Activated naive CD8-positive, alpha-beta T cell treated with anti-CD3 and anti-CD28 coated beads, Interleukin-2, amount 10 ng/mL, durations not matched to agents 7 days and 5 days (primary cell): ENCODE measurements at regions not wholly inside any gene's neighbourhood (a gene's known extent, or its start where the extent isn't known, plus 50 kb on each side); places are given as distances from the start of the nearest gene placed in this dataset.

Experiments
- ATAC-seq: fragments of 150-1000 bp; cut with Tn5 transposase; one replicate; pipeline ENCODE4 v1.10.0; 2021; ENCODE audit warnings: low read depth, moderate library complexity
- POLR2A ChIA-PET: fragments of 350-600 bp; sonication (Branson Sonifier 250); formaldehyde crosslinking; loops from one replicate; lab custom pipeline; 2021; ENCODE audit warnings: antibody characterized with exemption; lab: Charles Lee
- DNase-seq: peaks from one replicate; pipeline ENCODE4 v3.0.0; 2021
- H3K27ac Mint-ChIP-seq: one replicate; pipeline ENCODE4 v1.8.0; 2022; ENCODE audit warnings: mild to moderate bottlenecking, mixed read lengths
- H3K27me3 Mint-ChIP-seq: one replicate; pipeline ENCODE4 v1.8.0; 2022; ENCODE audit warnings: mild to moderate bottlenecking, moderate library complexity, mixed read lengths
- H3K36me3 Mint-ChIP-seq: one replicate; pipeline ENCODE4 v1.8.0; 2021; ENCODE audit warnings: mild to moderate bottlenecking, mixed read lengths
- H3K4me1 Mint-ChIP-seq: one replicate; pipeline ENCODE4 v1.8.0; 2021; ENCODE audit warnings: mixed read lengths
- H3K4me3 Mint-ChIP-seq: one replicate; pipeline ENCODE4 v1.8.0; 2022; ENCODE audit warnings: mild to moderate bottlenecking, moderate library complexity, mixed read lengths
- H3K9me3 Mint-ChIP-seq: one replicate; pipeline ENCODE4 v1.8.0; 2021; ENCODE audit warnings: mixed read lengths

GRCh38 chr6:6497541-6497940 lies 91.0 kb upstream of the LY86 start:
- Mint-ChIP-seq H3K9me3 (no peaks in the 10 kb centered on the region), H3K4me3 (no peak overlapping the region), H3K36me3 (no peaks in the 10 kb centered on the region), H3K27me3 (peaks cover 27% of the 10 kb centered on the region), H3K4me1 (peaks cover 5% of the 10 kb centered on the region), H3K27ac (no peak overlapping the region)
- no peak for DNase-seq
- POLR2A ChIA-PET: no interaction called here
- no peak for ATAC-seq

- Mint-ChIP-seq H3K27ac (no peak overlapping the region), H3K36me3 (no peaks in the 10 kb centered on the region), H3K4me3 (no peak overlapping the region), H3K9me3 (no peaks in the 10 kb centered on the region), H3K4me1 (peaks cover 5% of the 10 kb centered on the region), H3K27me3 (peaks cover 28% of the 10 kb centered on the region)
- no peak for DNase-seq
- POLR2A ChIA-PET: no interaction called here
- ATAC-seq: no peak
These were observed 90.5 kb upstream of the LY86 start for GRCh38 chr6:6497976-6498375.

- Mint-ChIP-seq H3K27ac (no peak overlapping the region), H3K4me3 (no peak overlapping the region), H3K9me3 (no peaks in the 10 kb centered on the region), H3K4me1 (no peaks in the 10 kb centered on the region), H3K36me3 (no peaks in the 10 kb centered on the region), H3K27me3 (peaks cover 38% of the 10 kb centered on the region)
- ATAC-seq (no peak), DNase-seq (no peak)
- POLR2A ChIA-PET: no interaction called here
These were observed 85.3 kb upstream of the LY86 start for GRCh38 chr6:6503191-6503590.

DNA sequence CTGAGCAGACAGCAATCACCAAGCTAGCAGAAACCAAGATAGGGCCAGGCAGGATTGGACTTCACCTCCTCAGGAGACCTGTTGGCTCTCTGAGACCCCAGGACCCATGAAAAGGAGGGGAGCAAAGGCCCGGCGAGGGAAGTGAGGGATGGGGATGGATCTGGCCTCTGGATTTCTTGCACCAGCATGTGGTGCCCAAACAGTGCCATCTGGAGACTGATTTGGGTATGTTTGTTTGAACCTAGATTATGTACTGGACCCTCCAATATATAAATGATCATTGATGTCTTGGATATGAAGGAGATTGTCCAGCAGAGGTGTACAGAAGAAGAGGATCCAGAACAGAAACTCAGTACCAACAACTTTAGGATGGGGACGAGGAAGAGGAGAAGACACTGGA lies 83.4 kb upstream of the LY86 start:
- Mint-ChIP-seq H3K27ac (no peak overlapping the region), H3K36me3 (peaks cover 1% of the 10 kb centered on the region), H3K9me3 (no peaks in the 10 kb centered on the region), H3K27me3 (peaks cover 40% of the 10 kb centered on the region), H3K4me3 (no peak overlapping the region), H3K4me1 (no peaks in the 10 kb centered on the region)
- ATAC-seq (no peak), DNase-seq (no peak)
- POLR2A ChIA-PET: no interaction called here

- Mint-ChIP-seq H3K36me3 (peaks cover 1% of the 10 kb centered on the region), H3K27ac (no peak overlapping the region), H3K4me3 (no peak overlapping the region), H3K4me1 (no peaks in the 10 kb centered on the region), H3K27me3 (peaks cover 41% of the 10 kb centered on the region), H3K9me3 (no peaks in the 10 kb centered on the region)
- ATAC-seq (no peak), DNase-seq (no peak)
- POLR2A ChIA-PET: no interaction called here
These were observed 79.9 kb upstream of the LY86 start for GRCh38 chr6:6508643-6509042.

DNA sequence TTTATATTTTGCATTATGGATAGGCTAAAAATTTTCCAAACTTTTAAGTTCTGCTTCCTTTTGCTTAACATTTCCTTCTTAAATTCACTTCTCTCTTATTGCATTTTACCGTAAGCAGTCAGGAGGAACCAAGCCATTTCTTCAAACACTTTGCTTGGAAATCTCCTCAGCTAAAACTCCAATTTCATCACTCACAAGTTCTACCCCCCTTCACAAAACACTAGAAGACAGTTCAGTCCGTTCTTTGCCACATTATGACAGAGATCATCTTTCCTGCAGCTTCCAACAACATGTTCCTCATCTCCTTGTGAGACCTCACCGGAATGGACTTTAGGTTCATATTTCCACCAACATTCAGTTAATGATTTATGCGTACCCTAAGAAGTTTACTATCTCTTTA lies 79.2 kb upstream of the LY86 start:
- Mint-ChIP-seq H3K36me3 (peaks cover 1% of the 10 kb centered on the region), H3K4me1 (no peaks in the 10 kb centered on the region), H3K4me3 (no peak overlapping the region), H3K27ac (no peak overlapping the region), H3K9me3 (no peaks in the 10 kb centered on the region), H3K27me3 (peaks cover 44% of the 10 kb centered on the region)
- ATAC-seq (no peak), DNase-seq (no peak)
- POLR2A ChIA-PET: no interaction called here

- no peak overlapping the region for H3K4me3 Mint-ChIP-seq
- POLR2A ChIA-PET: no interaction called here
- H3K27me3 Mint-ChIP-seq: peaks cover 71% of the 10 kb centered on the region
- peaks cover 1% of the 10 kb centered on the region for H3K36me3 Mint-ChIP-seq
- H3K27ac Mint-ChIP-seq: no peak overlapping the region
- H3K4me1 Mint-ChIP-seq: peaks cover 15% of the 10 kb centered on the region
- ATAC-seq (no peak), DNase-seq (no peak)
- H3K9me3 Mint-ChIP-seq: peaks cover 1% of the 10 kb centered on the region
These were observed 75.8 kb upstream of the LY86 start for GRCh38 chr6:6512711-6513110.

DNA sequence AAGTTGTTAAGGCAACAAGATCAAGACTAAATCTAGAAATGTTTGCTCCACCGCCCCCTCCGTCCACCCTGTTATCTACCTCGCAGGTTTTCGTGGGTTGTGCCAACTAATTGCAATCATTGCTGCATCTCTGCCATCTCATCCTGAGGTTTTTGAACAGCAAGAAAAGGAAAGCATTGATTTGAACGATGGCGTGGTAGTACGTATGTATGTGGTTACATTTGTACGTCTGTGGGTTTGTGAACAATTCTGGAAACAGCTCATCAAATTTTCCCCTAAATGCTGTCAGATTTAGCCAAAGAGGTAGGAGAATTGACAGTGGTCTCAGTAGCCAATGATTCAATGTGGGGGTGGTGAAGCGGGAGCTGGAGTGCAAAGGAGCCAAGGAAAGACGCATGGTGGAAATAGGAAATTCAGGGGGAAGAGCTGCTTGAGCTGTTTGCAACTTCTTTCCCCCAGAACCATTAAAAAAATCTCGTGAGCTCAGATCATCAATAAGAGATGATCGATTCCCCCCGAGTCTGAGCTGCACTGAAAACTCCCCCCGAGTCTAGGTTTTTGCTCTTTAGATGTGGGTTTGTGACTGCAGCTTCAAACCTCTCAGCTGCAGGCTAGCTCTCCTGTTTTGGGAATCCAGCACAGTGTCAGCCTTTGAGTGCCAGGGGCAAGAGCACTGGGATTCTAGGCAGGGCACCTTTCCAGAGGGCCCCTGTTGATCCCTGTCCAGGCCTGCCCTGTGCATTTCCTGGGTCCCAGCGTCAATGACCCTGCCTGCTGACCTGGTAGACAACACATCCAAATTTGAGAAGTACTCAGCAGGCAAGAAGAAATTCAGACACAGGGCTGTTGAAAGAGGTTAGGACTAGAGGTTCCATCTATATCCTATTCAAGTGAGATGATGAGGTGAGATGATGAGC lies 72.6 kb upstream of the LY86 start:
- ATAC-seq: peak; percentile 55
- H3K36me3 Mint-ChIP-seq: no peaks in the 10 kb centered on the region
- H3K27ac Mint-ChIP-seq: peak overlapping the region; percentile 20
- H3K27me3 Mint-ChIP-seq: peaks cover 85% of the 10 kb centered on the region
- peak overlapping the region; percentile 57 for H3K4me3 Mint-ChIP-seq
- H3K9me3 Mint-ChIP-seq: peaks cover 1% of the 10 kb centered on the region
- DNase-seq: peak; percentile 30
- POLR2A ChIA-PET: no interaction called here
- H3K4me1 Mint-ChIP-seq: peaks cover 21% of the 10 kb centered on the region

- no peak overlapping the region for H3K27ac Mint-ChIP-seq
These were observed 71.7 kb upstream of the LY86 start for GRCh38 chr6:6516666-6517458.

DNA sequence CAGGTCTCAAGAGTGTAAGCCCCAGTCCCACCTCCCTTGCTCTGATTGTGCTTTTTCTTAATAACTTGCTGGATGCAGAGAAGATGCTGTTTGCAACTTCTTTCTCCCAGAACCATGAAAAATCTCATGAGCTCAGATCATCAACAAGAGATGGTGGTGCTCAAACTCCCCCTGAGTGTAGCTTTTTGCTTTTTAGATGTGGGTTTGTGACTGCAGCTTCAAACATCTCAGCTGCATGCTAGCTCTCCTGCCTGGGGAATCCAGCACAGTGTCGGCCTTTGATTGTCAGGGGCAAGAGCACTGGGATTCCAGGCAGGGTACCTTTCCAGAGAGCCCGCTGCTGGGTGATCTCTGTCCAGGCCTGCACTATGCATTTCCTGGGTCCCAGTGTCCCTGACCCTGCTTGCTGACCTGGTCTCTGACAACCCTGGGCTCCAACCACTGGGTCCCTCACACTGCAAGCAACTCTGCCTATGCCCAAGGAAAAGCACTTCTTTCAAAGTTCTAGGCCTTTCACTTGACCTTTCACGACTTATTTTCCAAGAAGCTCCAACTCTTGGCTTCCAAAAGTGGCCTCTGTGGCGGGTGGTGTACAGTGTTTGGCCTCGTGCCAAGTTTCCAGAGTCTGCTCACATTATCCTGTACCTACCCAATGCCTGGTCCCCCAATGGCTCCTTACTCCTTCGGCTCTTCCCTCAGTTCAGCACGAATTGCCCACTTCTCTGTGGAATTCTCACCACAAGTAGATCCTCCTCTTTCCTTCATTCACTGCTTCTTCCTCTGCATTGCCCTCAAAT lies 69.7 kb upstream of the LY86 start:
- Mint-ChIP-seq H3K27ac (no peak overlapping the region), H3K27me3 (peaks cover 71% of the 10 kb centered on the region), H3K36me3 (no peaks in the 10 kb centered on the region), H3K4me1 (peaks cover 21% of the 10 kb centered on the region), H3K9me3 (peaks cover 1% of the 10 kb centered on the region), H3K4me3 (no peak overlapping the region)
- POLR2A ChIA-PET: no interaction called here
- ATAC-seq (no peak), DNase-seq (no peak)

More at GRCh38 chr6:6516666-6517458, 71.7 kb upstream of the LY86 start:
- POLR2A ChIA-PET: no interaction called here
- DNase-seq: no peak
- H3K27me3 Mint-ChIP-seq: peaks cover 80% of the 10 kb centered on the region
- peaks cover 21% of the 10 kb centered on the region for H3K4me1 Mint-ChIP-seq
- peaks cover 1% of the 10 kb centered on the region for H3K9me3 Mint-ChIP-seq
- ATAC-seq: peak; percentile 30
- no peaks in the 10 kb centered on the region for H3K36me3 Mint-ChIP-seq
- no peak overlapping the region for H3K4me3 Mint-ChIP-seq

DNA sequence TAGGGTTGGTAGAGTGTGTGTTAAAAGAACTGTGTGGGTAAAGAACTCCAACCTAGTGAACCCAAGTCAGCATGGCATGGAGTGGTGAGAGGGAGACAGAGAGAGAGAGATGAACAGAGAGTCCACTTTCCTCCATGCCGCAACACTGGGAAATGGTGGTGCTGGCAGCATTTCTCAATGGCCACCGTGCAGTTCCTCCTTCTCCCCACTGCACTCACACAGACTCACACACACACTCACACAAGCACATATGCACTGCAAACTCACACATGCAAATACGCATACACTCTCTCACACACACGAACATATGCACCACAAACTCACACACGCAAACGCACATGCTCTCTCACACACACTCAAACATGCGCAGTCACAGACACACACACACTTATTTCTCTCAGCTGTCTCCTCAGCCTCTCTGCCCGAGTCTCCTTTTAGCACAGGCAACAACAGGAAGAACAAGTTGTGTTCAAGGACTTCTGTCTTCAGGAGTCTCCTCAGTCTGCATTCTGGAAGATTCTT lies 66.5 kb upstream of the LY86 start:
- ATAC-seq (no peak), DNase-seq (no peak)
- no peak overlapping the region for H3K4me3 Mint-ChIP-seq
- no peaks in the 10 kb centered on the region for H3K36me3 Mint-ChIP-seq
- peaks cover 6% of the 10 kb centered on the region for H3K4me1 Mint-ChIP-seq
- H3K27me3 Mint-ChIP-seq: peaks cover 64% of the 10 kb centered on the region
- no peak overlapping the region for H3K27ac Mint-ChIP-seq
- H3K9me3 Mint-ChIP-seq: no peaks in the 10 kb centered on the region
- POLR2A ChIA-PET: no interaction called here

GRCh38 chr6:6522709-6523108 lies 65.8 kb upstream of the LY86 start:
- peaks cover 6% of the 10 kb centered on the region for H3K4me1 Mint-ChIP-seq
- peaks cover 66% of the 10 kb centered on the region for H3K27me3 Mint-ChIP-seq
- H3K36me3 Mint-ChIP-seq: no peaks in the 10 kb centered on the region
- no peak overlapping the region for H3K4me3 Mint-ChIP-seq
- H3K9me3 Mint-ChIP-seq: no peaks in the 10 kb centered on the region
- DNase-seq (no peak), ATAC-seq (no peak)
- POLR2A ChIA-PET: no interaction called here
- H3K27ac Mint-ChIP-seq: no peak overlapping the region

DNA sequence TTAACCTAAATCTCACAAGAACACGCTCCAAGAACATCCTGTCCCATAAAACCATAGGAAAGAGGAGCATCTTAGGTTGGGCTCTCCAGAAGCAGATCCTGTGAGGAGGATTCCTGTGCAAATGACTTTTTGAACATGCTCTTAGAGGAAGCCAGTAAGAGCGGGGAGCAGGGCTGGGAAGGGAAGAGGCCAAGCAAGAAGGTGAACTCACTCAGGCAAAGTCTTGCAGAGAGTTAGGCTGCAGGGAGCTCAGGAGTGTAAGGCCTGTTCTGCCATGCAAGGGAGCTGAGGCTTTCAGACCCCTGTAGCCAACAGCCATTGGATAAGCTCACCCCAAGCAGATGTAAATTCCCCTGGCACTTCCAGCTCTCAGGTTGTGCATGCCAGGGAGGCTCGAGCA lies 63.6 kb upstream of the LY86 start:
- POLR2A ChIA-PET: no interaction called here
- H3K27me3 Mint-ChIP-seq: peaks cover 55% of the 10 kb centered on the region
- H3K36me3 Mint-ChIP-seq: no peaks in the 10 kb centered on the region
- H3K9me3 Mint-ChIP-seq: no peaks in the 10 kb centered on the region
- no peak overlapping the region for H3K4me3 Mint-ChIP-seq
- ATAC-seq (no peak), DNase-seq (no peak)
- no peak overlapping the region for H3K27ac Mint-ChIP-seq
- no peaks in the 10 kb centered on the region for H3K4me1 Mint-ChIP-seq
